Endothelial cell of umbilical vein (primary cell): ENCODE measurements at regions not wholly inside any gene's neighbourhood (a gene's known extent, or its start where the extent isn't known, plus 50 kb on each side); places are given as distances from the start of the nearest gene placed in this dataset.

Experiments
- BruUV-seq: library from RNA; stranded (reverse); fragments of 400-500 nt; replicated peaks from 2 replicates; lab custom pipeline; 2021; lab: Mats Ljungman, UMichigan
- CTCF ChIA-PET: fragments of 300-600, 350-600 bp; sonication (Branson Sonifier 250); formaldehyde crosslinking; loops from one replicate; lab custom pipeline; 2021; ENCODE audit warnings: antibody characterized with exemption, inconsistent platforms; lab: Charles Lee
- POLR2A ChIA-PET: fragments of 300-600, 350-600 bp; sonication (Branson Sonifier 250); formaldehyde crosslinking; loops from one replicate; lab custom pipeline; 2021; ENCODE audit warnings: antibody characterized with exemption, inconsistent platforms; lab: Charles Lee
- DNase-seq: peaks from one replicate; pipeline ENCODE4 v3.0.0-alpha.2; 2011; ENCODE audit warnings: low read depth, low spot score
- FAIRE-seq: peaks from 2 replicates; lab custom pipeline; 2011; peaks lifted over from hg19 to GRCh38; lab: Jason Lieb, UNC
- H2AFZ ChIP-seq: 2 replicates; pipeline ENCODE4 v1.6.0; 2012; ENCODE audit warnings: low read depth, low read length, control low read depth, inconsistent platforms
- H3K27ac ChIP-seq: 2 replicates; pipeline ENCODE4 v1.5.1; 2011; ENCODE audit warnings: low read depth, mild to moderate bottlenecking, control low read depth, low read length, moderate library complexity; ENCODE audit not compliant: insufficient read depth
- H3K27me3 ChIP-seq, 2 experiments: 2 replicates each; pipeline versions ENCODE4 v1.6.0 to v1.6.1; 2011; ENCODE audit warnings: low read length in 2 of 2, mixed read lengths in 1 of 2; ENCODE audit not compliant: control insufficient read depth in 2 of 2, insufficient read depth in 2 of 2
- H3K36me3 ChIP-seq, 2 experiments: 2 replicates in 1 of 2; 3 replicates in 1 of 2; pipeline ENCODE4 v1.5.1; 2011; ENCODE audit warnings: low read length in 2 of 2, mild to moderate bottlenecking in 1 of 2, moderate library complexity in 1 of 2; ENCODE audit not compliant: control insufficient read depth in 2 of 2, insufficient read depth in 2 of 2; ENCODE audit errors: extremely low read depth in 1 of 2
- H3K4me1 ChIP-seq: 3 replicates; pipeline ENCODE4 v1.5.1; 2011; ENCODE audit warnings: mild to moderate bottlenecking, low read length; ENCODE audit not compliant: control insufficient read depth, insufficient read depth; ENCODE audit errors: extremely low read depth
- H3K4me2 ChIP-seq: 2 replicates; pipeline ENCODE4 v1.6.1; 2011; ENCODE audit warnings: low read length, control low read depth, mixed read lengths; ENCODE audit not compliant: insufficient read depth
- H3K4me3 ChIP-seq, 3 experiments: fragments of 200-600 bp in 1 of 3; sonication (generic), shearing (Covaris generic) in 1 of 3; replicated peaks in 1 of 3; 2 replicates each; pipeline ENCODE4 v1.5.1; 2011 to 2016; ENCODE audit warnings: control low read depth in 3 of 3, low read length in 3 of 3, mild to moderate bottlenecking in 2 of 3, inconsistent platforms in 1 of 3, low read depth in 1 of 3, moderate library complexity in 1 of 3; ENCODE audit not compliant: insufficient read depth in 1 of 3
- H3K79me2 ChIP-seq: 2 replicates; pipeline ENCODE4 v1.6.0; 2012; ENCODE audit warnings: low read length, inconsistent platforms; ENCODE audit not compliant: control insufficient read depth, insufficient read depth
- H3K9ac ChIP-seq: replicated peaks from 2 replicates; pipeline ENCODE3; 2011; ENCODE audit warnings: low read length, control low read depth; ENCODE audit not compliant: insufficient read depth; ENCODE audit errors: extremely low read depth
- H3K9me1 ChIP-seq: replicated peaks from 3 replicates; pipeline ENCODE4 v1.6.0; 2011; ENCODE audit warnings: mild to moderate bottlenecking, low read length; ENCODE audit not compliant: control insufficient read depth, insufficient read depth; ENCODE audit errors: extremely low read depth
- H3K9me3 ChIP-seq: replicated peaks from 2 replicates; pipeline ENCODE4 v1.5.1; 2012; ENCODE audit warnings: low read length, inconsistent platforms; ENCODE audit not compliant: control insufficient read depth, insufficient read depth
- H4K20me1 ChIP-seq: replicated peaks from 2 replicates; pipeline ENCODE3; 2011; ENCODE audit warnings: mild to moderate bottlenecking, low read length; ENCODE audit not compliant: control insufficient read depth, insufficient read depth; ENCODE audit errors: extremely low read depth
- EZH2 ChIP-seq: IDR thresholded peaks from 2 replicates; pipeline ENCODE4 v1.6.1; 2012; ENCODE audit warnings: borderline replicate concordance, low read depth, mild to moderate bottlenecking, moderate library complexity, low read length, inconsistent platforms; ENCODE audit not compliant: severe bottlenecking
- FOS ChIP-seq: IDR thresholded peaks from 2 replicates; pipeline ENCODE4 v1.6.1; 2011; ENCODE audit warnings: mild to moderate bottlenecking, low read length, moderate library complexity, borderline replicate concordance; ENCODE audit not compliant: insufficient read depth
- GATA2 ChIP-seq: IDR thresholded peaks from 2 replicates; pipeline ENCODE4 v1.7.0; 2011; ENCODE audit warnings: low read depth, mild to moderate bottlenecking, moderate library complexity, mixed read lengths, low read length; ENCODE audit not compliant: insufficient read length, insufficient read depth
- JUN ChIP-seq: IDR thresholded peaks from 2 replicates; pipeline ENCODE4 v1.6.1; 2011; ENCODE audit warnings: borderline replicate concordance, low read depth; ENCODE audit not compliant: insufficient read length, insufficient read depth
- MYC ChIP-seq: IDR thresholded peaks from one replicate; pipeline ENCODE4 v1.6.1; 2011; ENCODE audit warnings: mild to moderate bottlenecking, low read depth, low read length
- POLR2A ChIP-seq: IDR thresholded peaks from 2 replicates; pipeline ENCODE4 v1.6.1; 2012; ENCODE audit warnings: low read depth, mild to moderate bottlenecking, control low read depth, low read length
- POLR2AphosphoS5 ChIP-seq: IDR thresholded peaks from 2 replicates; pipeline ENCODE4 v1.6.1; 2012; ENCODE audit warnings: low read depth, mild to moderate bottlenecking, control low read depth, low read length, moderate library complexity; ENCODE audit not compliant: insufficient read depth
- dilution Hi-C: fragments of 300-500 bp; cut with MboI; formaldehyde crosslinking; loops from one replicate; pipeline ENCODE4 v1.15.0; 2019; ENCODE audit warnings: low sequenced_read_pairs; ENCODE audit not compliant: extremely low pct_ligation_motif_present
- intact Hi-C: fragments of 100-400 bp; cut with micrococcal nuclease; formaldehyde crosslinking; loops from one replicate; pipeline ENCODE4 v1.10.0; 2022
- TF ChIP-seq, protein P1 (sequence below): IDR thresholded peaks from 2 replicates; pipeline ENCODE4 v1.6.1; 2011; ENCODE audit not compliant: insufficient read depth, insufficient read length
- TF ChIP-seq, protein P2 (sequence below), 2 donors: IDR thresholded peaks; 1 replicate in 1 of 2; 2 replicates in 1 of 2; pipeline ENCODE4 v1.5.1; 2011; ENCODE audit warnings: low read length in 2 of 2, mild to moderate bottlenecking in 2 of 2, moderate library complexity in 2 of 2, control low read depth in 1 of 2, inconsistent platforms in 1 of 2, low read depth in 1 of 2; ENCODE audit not compliant: insufficient read depth in 1 of 2; ENCODE audit errors: extremely low read depth in 1 of 2

DNA sequence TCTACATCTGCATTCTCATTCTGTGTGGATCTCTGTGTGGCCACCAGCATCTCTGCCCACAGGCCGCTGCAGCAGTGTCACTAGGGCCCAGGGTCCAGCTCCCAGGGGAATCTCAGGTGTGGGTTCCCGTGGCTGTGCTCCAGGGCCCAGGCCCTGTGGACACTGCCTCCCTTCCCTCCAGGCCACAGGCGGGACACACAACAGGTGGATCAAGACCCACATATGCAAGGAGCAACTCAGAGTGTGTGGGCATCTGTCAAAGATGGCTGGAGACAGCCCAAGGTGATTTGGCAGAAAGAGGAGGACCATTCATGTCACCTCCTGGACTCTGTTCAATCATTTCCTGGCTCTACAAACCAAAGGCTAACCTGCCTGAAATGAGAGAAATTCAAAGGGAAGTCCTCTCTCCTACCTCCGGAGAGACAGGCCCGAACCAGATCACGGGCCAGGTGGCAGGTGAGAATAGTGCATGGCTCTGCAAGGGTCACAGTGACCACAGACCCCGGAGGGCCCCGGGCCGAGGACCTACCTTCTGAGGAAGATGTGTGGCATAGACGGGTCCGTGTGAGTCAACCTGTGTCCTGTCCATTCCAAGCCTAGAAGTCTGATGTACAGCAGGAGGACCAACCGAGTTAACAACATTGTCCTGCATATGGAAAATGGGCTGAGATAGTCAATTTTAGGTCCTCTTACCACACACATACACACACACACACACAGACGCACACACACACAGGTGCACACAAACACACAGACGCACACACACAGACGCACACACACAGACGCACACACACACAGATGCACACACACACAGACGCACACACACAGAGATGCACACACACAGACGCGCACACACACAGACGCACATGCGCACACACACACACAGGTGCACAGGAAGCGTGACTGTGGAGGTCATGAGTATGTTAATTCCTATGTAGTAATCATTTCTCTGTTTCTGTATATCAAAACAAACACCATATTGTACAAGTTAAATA is 1068.5 kb downstream of the BRD1 start:
- Histone ChIP-seq H2AFZ (no peak overlapping the region), H3K4me3 (no peak overlapping the region), H3K27me3 (no peaks in the 10 kb centered on the region), H3K9me3 (peaks cover 11% of the 10 kb centered on the region), H3K9me1 (no peaks in the 10 kb centered on the region), H3K79me2 (no peaks in the 10 kb centered on the region), H3K4me1 (no peaks in the 10 kb centered on the region), H3K27ac (no peak overlapping the region), H4K20me1 (no peaks in the 10 kb centered on the region), H3K36me3 (no peaks in the 10 kb centered on the region), H3K4me2 (no peak overlapping the region), H3K9ac (no peak overlapping the region)
- ChIA-PET POLR2A (no interaction called here), CTCF (no interaction called here)
- FAIRE-seq (no peak), DNase-seq (no peak)
- intact Hi-C loops (no loop called here), dilution Hi-C loops (no loop called here)
- no TSS peak for BruUV-seq
- TF ChIP-seq POLR2AphosphoS5 (no peak), JUN (no peak), GATA2 (no peak), FOS (no peak), EZH2 (no peak), MYC (no peak), POLR2A (no peak)
- TF ChIP-seq, protein P1, sequence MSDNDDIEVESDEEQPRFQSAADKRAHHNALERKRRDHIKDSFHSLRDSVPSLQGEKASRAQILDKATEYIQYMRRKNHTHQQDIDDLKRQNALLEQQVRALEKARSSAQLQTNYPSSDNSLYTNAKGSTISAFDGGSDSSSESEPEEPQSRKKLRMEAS = no peak
- TF ChIP-seq, protein P2, sequence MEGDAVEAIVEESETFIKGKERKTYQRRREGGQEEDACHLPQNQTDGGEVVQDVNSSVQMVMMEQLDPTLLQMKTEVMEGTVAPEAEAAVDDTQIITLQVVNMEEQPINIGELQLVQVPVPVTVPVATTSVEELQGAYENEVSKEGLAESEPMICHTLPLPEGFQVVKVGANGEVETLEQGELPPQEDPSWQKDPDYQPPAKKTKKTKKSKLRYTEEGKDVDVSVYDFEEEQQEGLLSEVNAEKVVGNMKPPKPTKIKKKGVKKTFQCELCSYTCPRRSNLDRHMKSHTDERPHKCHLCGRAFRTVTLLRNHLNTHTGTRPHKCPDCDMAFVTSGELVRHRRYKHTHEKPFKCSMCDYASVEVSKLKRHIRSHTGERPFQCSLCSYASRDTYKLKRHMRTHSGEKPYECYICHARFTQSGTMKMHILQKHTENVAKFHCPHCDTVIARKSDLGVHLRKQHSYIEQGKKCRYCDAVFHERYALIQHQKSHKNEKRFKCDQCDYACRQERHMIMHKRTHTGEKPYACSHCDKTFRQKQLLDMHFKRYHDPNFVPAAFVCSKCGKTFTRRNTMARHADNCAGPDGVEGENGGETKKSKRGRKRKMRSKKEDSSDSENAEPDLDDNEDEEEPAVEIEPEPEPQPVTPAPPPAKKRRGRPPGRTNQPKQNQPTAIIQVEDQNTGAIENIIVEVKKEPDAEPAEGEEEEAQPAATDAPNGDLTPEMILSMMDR (IDR thresholded peaks at IDR 0.05; ENCODE audit: extremely low read depth in 1 of 2, insufficient read depth in 1 of 2, low read depth in 1 of 2, low read length in 2 of 2) = no peak
